NT2/D1 (cell line): ENCODE measurements at regions not wholly inside any gene's neighbourhood (a gene's known extent, or its start where the extent isn't known, plus 50 kb on each side); places are given as distances from the start of the nearest gene placed in this dataset.

ENCODE experiments used
- SUZ12 ChIP-seq: IDR thresholded peaks from 2 replicates; pipeline ENCODE4 v1.6.1; 2011; ENCODE audit not compliant: insufficient read length, insufficient read depth; ENCODE audit errors: extremely low read depth
- YY1 ChIP-seq: IDR thresholded peaks from 2 replicates; pipeline ENCODE4 v1.6.1; 2011; ENCODE audit not compliant: insufficient read length, insufficient read depth

- TF ChIP-seq SUZ12 (no peak), YY1 (no peak)
These were observed 387.7 kb upstream of the CLINT1 start for GRCh38 chr5:158246661-158247060.
